ENCODE measurements at regions not wholly inside any gene's neighbourhood (a gene's known extent, or its start where the extent isn't known, plus 50 kb on each side); places are given as distances from the start of the nearest gene placed in this dataset.

DNA sequence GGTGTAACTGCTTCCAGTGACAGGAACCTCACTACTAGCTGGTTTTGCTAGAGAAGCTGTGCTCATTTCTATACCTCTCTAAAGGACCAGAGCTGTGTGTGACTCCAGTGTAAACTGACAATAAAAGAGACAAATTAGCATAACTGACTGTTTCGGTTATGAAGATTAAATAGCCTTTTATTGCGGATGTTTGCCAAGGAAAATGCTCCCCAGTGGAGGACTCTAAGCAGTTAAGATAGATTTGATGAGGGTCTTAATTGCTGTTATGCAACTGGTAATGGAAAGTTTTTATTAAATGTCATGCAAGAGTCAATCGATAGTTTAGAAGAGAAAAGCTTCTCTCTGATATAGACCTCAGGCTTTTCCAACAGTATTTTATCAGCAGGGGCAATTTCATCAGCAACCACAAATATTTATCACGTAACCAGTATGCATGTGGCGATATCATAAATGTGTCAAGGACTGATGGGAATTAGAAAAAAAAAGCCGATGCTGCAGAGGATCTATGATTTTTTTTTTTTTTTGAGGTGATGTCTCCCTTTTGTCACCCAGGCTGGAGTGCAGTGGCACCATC lies 275.2 kb upstream of the DMAC1 start:
- DNase-seq: no peak

GRCh38 chr9:8071445-8071798 lies 271.8 kb upstream of the DMAC1 start:
- no peak for DNase-seq

- no peak for DNase-seq
Measured at GRCh38 chr9:8070779-8071444, 271.3 kb upstream of the DMAC1 start.

DNA sequence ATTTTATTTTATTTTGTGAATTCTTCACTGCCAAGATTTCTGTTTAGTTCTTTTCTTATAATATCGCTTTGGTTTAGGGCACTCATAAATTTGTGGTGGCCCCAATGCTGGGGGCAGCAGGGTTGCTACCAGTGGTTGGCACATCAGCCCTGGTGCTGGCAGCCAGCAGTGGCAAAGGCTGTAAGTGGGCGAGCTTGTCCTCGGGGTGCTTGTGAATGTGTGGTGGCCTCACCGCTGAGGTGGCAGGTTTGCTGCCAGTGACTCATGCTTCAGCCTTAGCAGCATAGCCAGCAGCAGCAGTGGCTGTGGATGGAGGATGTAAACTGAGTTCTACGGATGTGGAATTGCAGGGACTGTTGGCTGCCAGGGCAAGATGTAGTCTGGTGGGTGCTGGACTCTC lies 262.9 kb upstream of the DMAC1 start:
- DNase-seq: no peak

GRCh38 chr9:8053501-8053900 lies 253.9 kb upstream of the DMAC1 start:
- no peak for DNase-seq

- no peak for DNase-seq
Measured at GRCh38 chr9:8052991-8053390, 253.4 kb upstream of the DMAC1 start.

- no peak for DNase-seq
Measured at GRCh38 chr9:8037745-8038144, 238.2 kb upstream of the DMAC1 start.

GRCh38 chr9:8036914-8037524 lies 237.4 kb upstream of the DMAC1 start:
- no peak for DNase-seq

- DNase-seq: no peak
Measured at GRCh38 chr9:8033794-8034193, 234.2 kb upstream of the DMAC1 start.

GRCh38 chr9:8030095-8030494 lies 230.5 kb upstream of the DMAC1 start:
- no peak for DNase-seq

DNA sequence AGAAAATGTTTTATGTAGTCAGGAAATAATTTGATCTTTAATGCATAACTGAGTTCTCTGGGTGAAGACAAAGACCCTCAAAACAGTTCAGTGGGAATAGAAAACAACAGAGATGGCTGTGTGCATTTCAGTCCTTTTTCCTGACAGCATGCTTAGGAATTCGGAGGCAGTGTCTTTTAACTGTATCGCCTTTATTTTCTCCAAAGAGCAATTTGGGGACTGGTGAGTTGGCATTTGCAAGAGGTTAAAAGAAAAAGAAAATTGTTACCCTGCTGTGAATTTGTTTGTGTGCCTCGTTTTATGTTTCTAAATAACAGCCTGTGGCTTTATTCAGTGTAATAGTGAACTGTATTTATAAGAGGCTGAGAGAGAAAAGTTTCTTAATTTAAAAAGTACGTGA lies 227.8 kb upstream of the DMAC1 start:
- DNase-seq: no peak

GRCh38 chr9:8025551-8025950 lies 226.0 kb upstream of the DMAC1 start:
- no peak for DNase-seq

GRCh38 chr9:8020186-8020585 lies 220.6 kb upstream of the DMAC1 start:
- no peak for DNase-seq

DNA sequence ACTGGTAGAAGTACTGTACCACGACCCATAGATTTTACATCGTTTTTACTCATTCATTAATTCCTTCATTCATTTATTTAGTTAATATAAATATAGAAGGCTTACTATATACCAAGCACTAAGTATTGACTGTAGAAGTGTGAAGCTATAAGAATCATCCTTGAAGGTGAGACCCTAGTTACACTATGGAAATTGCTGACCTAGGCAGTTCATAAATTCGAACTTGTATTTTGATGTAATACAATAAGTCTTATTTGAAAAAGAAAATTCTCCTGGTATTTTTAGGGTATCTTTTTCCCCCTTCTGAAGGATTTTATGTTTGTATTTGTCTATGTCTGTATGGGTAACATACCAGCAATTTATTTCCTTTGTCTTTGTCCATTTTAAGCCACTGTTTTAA lies 220.1 kb upstream of the DMAC1 start:
- no peak for DNase-seq

DNA sequence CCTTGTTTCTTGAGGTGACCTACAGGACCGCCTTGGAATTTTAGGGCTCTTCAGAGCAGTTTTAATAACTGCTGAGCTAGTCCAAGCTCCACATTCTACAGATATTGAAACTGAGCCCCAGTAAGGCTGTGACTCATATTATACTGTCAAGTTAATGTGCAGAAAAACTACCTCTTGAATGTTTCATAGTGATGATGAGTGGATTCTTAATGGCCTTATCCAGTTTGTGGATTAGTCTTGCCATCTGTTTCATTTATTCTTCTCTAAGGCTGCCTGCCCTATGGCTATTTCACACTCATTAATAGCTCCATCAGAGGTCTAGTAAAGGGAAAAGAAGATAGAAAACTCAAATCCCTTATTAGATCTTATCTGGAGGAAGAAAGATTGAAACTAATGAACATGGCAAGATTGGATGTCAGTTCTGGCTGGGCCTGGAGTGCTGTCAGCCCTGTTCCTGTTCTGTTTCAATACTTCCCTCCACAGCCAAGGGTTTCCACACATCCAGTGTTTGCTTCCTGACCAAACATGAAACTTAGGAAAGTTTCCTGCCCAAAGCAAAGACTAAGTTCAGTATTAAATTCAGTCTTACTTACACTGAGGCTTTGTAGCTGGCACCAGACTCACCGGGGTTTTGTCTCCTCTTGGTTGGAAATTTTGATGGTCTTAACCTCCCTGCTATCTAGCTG lies 215.6 kb upstream of the DMAC1 start:
- no peak for DNase-seq

GRCh38 chr9:8012986-8013385 lies 213.4 kb upstream of the DMAC1 start:
- DNase-seq: no peak

DNA sequence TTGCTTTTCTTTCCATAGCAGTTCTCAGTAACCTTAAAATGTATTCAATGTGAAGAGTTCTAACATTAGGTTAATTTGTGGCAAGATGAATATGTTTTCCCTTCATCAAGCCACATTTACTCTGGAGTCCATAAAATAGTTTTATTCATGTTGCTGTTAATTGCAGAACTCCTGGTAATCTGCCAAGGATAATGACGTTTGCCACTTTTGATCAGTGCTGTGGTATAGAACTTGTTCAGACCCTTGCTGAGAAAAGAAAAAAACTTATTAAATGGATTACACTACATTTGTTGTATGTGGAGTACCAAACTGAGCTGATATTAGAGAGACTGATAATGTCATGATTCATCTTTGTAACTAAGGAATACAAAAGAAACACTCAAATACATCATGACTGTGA lies 212.4 kb upstream of the DMAC1 start:
- DNase-seq: no peak

- no peak for DNase-seq
Measured at GRCh38 chr9:7996558-7996957, 197.0 kb upstream of the DMAC1 start.

- DNase-seq: no peak
Measured at GRCh38 chr9:7988644-7989280, 189.2 kb upstream of the DMAC1 start.

- no peak for DNase-seq
Measured at GRCh38 chr9:7984692-7985091, 185.1 kb upstream of the DMAC1 start.

DNA sequence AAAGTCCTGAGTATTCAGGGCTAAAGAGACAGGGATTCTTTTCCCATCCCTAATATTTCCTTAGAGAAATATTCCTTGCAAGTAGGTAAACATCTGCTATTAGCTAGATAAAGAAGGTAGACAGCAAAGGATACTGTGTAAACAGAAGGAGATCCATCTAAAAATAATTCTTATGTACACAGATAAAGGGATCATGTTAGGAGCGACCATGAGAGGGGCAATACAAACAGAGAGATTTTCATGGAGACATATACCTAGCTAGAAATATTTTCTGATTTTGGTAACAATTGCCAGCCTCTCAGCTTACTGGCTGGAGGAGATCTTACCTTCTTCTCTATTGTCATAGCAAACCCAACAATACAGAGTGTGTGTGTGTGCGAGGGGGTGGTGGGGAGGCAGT lies 184.6 kb upstream of the DMAC1 start:
- no peak for DNase-seq

- DNase-seq: no peak
Measured at GRCh38 chr9:7983490-7983889, 183.9 kb upstream of the DMAC1 start.

DNA sequence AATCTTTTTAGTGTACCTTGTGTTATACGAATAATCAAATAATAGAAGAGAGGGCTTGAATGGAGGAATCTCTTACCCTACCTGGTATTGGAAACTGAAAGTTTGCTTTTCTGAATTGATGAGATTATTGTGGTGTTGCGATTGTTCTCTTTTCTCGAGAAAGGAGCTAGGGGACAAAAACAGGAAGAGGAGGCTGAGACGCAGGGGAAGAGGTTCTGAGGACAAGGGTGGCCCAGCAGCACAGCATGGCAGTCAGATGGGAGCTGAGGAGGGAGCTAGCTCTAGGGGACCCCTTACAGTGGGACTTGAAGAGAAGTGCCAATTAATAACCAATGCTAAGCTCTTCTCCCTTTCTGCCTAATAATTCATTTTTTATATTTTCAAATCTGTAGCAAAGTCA lies 183.3 kb upstream of the DMAC1 start:
- DNase-seq: no peak
